K562 (cell line): ENCODE measurements at regions not wholly inside any gene's neighbourhood (a gene's known extent, or its start where the extent isn't known, plus 50 kb on each side); places are given as distances from the start of the nearest gene placed in this dataset.

Experiments
- LARP7 ChIP-seq: fragments of 450-650 bp; IDR thresholded peaks from 2 replicates; pipeline ENCODE4 v1.6.1; 2016
- ZNF146 ChIP-seq: IDR thresholded peaks from one replicate; pipeline ENCODE4 v1.6.1; 2018; ENCODE audit warnings: missing compliant biosample characterization; ENCODE audit not compliant: unreplicated experiment

DNA sequence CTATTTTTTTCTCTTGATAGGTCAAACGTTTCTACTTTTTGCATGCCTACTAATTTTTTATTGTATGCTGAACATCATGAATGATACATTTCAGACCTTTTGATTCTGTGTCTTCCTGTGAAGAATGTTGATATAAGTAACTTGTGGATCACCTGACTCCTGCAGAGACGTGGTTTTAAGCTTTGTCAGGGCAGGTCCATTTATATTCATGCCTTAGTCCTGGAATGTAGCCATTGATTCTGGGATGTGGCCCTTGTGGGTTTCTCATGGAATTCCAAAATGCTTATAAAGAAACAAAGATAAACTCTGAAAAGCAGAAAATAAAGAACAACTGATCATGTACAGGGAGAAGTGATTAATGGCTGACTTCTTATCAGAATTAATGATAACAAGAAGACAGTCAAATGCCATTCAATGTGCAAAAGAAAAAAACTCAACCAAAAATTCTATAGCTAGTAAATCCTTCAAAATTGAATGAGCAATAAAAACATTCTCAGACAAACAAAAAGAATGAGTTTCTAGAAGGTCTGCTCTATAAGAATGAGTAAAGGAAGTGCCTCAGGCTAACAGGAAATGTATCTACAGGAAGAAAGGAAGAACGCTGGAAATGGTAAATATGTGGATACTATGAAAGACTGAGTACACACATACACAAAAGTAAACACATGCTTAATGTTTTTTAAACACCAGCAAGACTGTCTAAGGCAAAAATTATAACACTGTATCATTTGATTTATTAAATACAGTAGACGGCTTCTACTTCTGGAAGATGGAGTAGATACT lies 284.8 kb upstream of the DIO3 start:
- TF ChIP-seq ZNF146 (CRISPR knock-in tag), result no peak
- TF ChIP-seq LARP7, result no peak
